Activated naive CD4-positive, alpha-beta T cell treated with anti-CD3 and anti-CD28 coated beads, Interleukin-2, amount 10 ng/mL, durations not matched to agents 7 days and 5 days (primary cell): ENCODE measurements at regions not wholly inside any gene's neighbourhood (a gene's known extent, or its start where the extent isn't known, plus 50 kb on each side); places are given as distances from the start of the nearest gene placed in this dataset.

Experiments
- CTCF ChIA-PET: fragments of 350-600 bp; sonication (Branson Sonifier 250); formaldehyde crosslinking; loops from one replicate; lab custom pipeline; 2021; ENCODE audit warnings: antibody characterized with exemption; lab: Charles Lee
- DNase-seq: peaks from one replicate; pipeline ENCODE4 v3.0.0-alpha.2; 2020
- H3K27ac Mint-ChIP-seq: one replicate; pipeline ENCODE4 v1.8.0; 2021; ENCODE audit warnings: mild to moderate bottlenecking, moderate library complexity, mixed read lengths
- H3K27me3 Mint-ChIP-seq: one replicate; pipeline ENCODE4 v1.8.0; 2021; ENCODE audit warnings: mild to moderate bottlenecking, mixed read lengths
- H3K36me3 Mint-ChIP-seq: one replicate; pipeline ENCODE4 v1.8.0; 2021; ENCODE audit warnings: mixed read lengths
- H3K4me1 Mint-ChIP-seq: one replicate; pipeline ENCODE4 v1.8.0; 2021; ENCODE audit warnings: mixed read lengths
- H3K4me3 Mint-ChIP-seq: one replicate; pipeline ENCODE4 v1.8.0; 2021; ENCODE audit warnings: mild to moderate bottlenecking, moderate library complexity, mixed read lengths
- H3K9me3 Mint-ChIP-seq: one replicate; pipeline ENCODE4 v1.8.0; 2021; ENCODE audit warnings: mixed read lengths

DNA sequence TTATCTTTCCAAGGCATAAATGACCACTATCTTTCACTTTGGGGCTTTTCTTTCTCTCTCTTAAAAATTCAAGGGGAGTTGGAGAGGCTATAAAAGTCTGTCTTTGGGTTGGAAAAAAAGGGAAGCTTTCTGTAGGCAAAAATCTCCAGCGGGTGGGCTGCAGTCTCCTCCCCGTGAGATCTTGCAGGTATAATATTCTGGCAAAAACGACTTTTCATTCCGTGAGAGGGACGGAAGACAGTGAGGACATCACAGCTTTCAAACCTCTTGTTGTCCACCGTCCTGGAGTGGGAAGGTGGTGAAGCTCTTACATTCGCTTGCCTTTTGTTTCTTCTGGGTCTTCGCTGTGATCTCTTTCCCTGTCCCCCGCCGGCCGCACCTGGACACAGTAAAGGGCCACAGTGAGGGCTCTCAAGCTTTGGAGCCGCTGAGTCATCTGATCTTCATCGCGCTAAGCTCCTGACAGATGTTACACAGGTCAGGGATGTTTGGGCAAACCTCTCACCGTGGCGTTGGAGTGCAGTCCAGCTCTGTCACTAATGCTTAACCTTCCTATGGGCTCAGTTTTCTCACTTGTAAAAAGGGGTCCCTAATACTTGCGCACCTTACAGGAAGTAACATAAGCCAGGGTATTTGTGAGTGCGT, 61.9 kb upstream of the MEGF10 start:
- Mint-ChIP-seq H3K27me3 (peaks cover 27% of the 10 kb centered on the region), H3K27ac (peak overlapping the region; percentile 71), H3K4me3 (peak overlapping the region; percentile 64), H3K4me1 (peaks cover 16% of the 10 kb centered on the region), H3K9me3 (peaks cover 2% of the 10 kb centered on the region), H3K36me3 (no peaks in the 10 kb centered on the region)
- no peak for DNase-seq
- CTCF ChIA-PET = no interaction called here

DNA sequence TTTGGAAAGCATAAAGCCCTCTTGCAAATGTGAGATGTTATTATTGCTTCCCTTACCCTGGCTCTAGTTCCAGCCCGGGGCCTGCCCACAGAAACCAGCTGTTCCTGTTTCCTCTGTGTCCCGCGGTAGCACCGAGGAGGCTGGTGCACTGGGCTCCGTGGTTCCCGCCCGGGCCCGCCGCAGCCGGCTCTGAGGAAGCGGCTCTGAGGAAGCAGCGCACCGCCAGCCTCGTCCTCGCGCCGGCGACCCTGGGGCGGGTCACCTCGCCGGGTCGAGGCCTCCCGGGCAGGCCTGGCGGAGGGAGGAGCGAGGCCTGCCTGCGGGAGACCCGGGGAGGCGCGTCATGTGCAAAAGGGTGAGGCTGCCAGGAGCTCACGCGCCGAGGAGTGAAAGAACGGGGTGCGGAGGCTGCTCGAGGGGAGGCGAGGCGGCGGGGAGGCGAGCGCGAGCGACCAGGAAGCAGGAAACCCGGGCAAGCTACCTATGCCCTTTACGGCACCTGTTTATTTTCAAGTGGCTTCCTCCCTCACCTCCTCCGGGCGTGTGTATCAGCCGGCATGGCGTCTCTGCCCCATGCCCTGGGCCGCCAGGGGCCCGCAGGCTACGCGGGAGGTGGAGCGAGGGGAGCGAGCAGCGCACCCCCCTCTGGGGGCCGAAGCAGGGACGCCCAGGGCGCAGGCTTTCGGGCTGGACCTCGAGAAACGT, 61.3 kb upstream of the MEGF10 start:
- H3K4me1 Mint-ChIP-seq = peaks cover 16% of the 10 kb centered on the region
- H3K27me3 Mint-ChIP-seq = peaks cover 26% of the 10 kb centered on the region
- H3K9me3 Mint-ChIP-seq = peaks cover 2% of the 10 kb centered on the region
- peak overlapping the region; percentile 64 for H3K4me3 Mint-ChIP-seq
- peak; percentile 71 for DNase-seq
- H3K27ac Mint-ChIP-seq = peak overlapping the region; percentile 71
- CTCF ChIA-PET = interaction anchor here (0.9 kb wide), 1 partner anchor 574 kb away, joined by 3 read pairs; no protein-coding TSS in a partner anchor
- H3K36me3 Mint-ChIP-seq = no peaks in the 10 kb centered on the region

DNA sequence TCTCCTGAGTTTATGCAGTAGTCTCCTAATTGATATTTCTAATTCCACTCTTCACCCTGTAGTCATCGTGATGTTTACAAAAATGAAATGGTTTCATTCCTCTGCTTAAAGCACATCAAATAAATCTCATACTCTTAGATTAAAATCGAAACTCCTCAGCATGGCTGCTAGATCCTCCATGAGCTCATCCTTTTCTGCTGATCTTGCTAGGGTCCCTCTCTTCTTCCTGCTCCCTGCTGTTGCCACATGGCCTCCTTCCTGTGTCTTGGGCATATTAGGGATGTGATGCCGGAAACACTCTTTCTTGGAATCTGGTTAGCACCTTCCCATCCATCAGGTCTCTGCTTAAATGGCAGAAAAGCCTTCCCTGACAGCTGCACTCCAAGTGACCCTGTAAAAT, 59.5 kb upstream of the MEGF10 start:
- no peak for DNase-seq
- CTCF ChIA-PET = no interaction called here
- H3K27ac Mint-ChIP-seq = no peak overlapping the region
- H3K27me3 Mint-ChIP-seq = peaks cover 18% of the 10 kb centered on the region
- H3K4me1 Mint-ChIP-seq = peaks cover 16% of the 10 kb centered on the region
- H3K36me3 Mint-ChIP-seq = no peaks in the 10 kb centered on the region
- H3K9me3 Mint-ChIP-seq = peaks cover 2% of the 10 kb centered on the region
- no peak overlapping the region for H3K4me3 Mint-ChIP-seq

DNA sequence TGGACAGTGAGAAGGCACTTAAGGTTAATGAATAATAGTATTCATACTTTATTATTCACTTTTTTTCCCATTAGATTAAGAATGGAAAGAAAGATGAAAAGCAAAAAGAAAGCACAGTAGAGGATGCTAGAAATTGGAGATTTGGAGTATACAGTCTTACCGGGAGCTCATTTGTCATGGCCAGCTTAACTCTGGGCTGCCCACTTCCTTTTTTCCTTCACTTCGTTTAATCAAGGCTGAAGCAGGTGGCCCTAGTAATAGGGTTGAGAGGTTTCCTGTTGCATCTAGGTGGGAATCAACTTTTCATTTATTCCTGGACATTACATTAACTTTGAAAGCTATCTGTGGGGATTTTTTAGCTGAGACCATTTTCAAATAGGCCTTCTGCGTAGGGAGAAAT, 57.0 kb upstream of the MEGF10 start:
- H3K36me3 Mint-ChIP-seq = no peaks in the 10 kb centered on the region
- DNase-seq = no peak
- no peak overlapping the region for H3K4me3 Mint-ChIP-seq
- H3K27ac Mint-ChIP-seq = no peak overlapping the region
- no peaks in the 10 kb centered on the region for H3K9me3 Mint-ChIP-seq
- CTCF ChIA-PET = no interaction called here
- H3K4me1 Mint-ChIP-seq = peaks cover 16% of the 10 kb centered on the region
- peaks cover 4% of the 10 kb centered on the region for H3K27me3 Mint-ChIP-seq

DNA sequence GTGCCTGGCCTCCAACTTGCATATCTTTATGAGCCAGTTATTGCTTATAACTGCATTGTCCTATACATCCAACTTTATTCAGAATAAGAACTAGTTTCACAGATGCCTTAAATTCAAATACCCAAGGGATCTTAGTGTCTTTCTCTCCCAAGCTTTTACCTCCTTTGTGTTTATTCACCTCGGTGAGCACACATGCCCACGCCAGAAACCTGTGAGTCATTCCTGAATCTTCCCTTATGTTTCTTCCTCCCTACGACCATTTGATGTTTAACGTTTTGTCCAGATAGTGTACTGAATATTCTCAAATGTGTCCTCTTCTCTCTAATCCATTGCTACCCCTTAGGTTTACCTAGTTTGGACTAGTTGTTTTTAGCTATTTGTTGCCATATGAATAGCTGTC, 55.5 kb upstream of the MEGF10 start:
- no peak overlapping the region for H3K4me3 Mint-ChIP-seq
- CTCF ChIA-PET = interaction anchor here (0.7 kb wide), 1 partner anchor 207 kb away, joined by 3 read pairs; no protein-coding TSS in a partner anchor
- no peak for DNase-seq
- no peaks in the 10 kb centered on the region for H3K36me3 Mint-ChIP-seq
- peaks cover 6% of the 10 kb centered on the region for H3K4me1 Mint-ChIP-seq
- no peaks in the 10 kb centered on the region for H3K27me3 Mint-ChIP-seq
- H3K9me3 Mint-ChIP-seq = no peaks in the 10 kb centered on the region
- H3K27ac Mint-ChIP-seq = no peak overlapping the region

DNA sequence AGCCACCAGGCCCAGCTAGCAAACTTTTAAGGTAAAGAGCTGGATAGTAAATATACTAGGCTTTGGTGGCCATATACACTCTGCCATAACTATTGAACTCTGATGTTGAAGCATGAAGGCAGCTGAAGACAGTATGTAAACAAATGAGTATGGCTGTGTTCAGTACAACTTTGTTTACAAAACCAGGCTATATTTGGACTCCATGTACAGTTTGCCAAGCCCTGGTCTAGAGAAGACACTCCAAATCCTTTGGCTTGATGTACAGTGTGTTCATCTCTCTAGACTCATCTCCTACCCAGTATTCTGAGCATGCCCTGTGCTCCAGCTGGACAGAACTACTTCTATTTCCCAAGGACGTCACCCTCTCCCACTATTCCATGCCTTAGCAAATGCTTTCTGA, 54.3 kb upstream of the MEGF10 start:
- Mint-ChIP-seq H3K36me3 (no peaks in the 10 kb centered on the region), H3K9me3 (no peaks in the 10 kb centered on the region), H3K4me3 (no peak overlapping the region), H3K27ac (no peak overlapping the region), H3K27me3 (no peaks in the 10 kb centered on the region), H3K4me1 (no peaks in the 10 kb centered on the region)
- no peak for DNase-seq
- CTCF ChIA-PET = no interaction called here
